Activated T-cell treated with anti-CD3 and anti-CD28 coated beads for 24 hours (primary cell): ENCODE measurements at regions not wholly inside any gene's neighbourhood (a gene's known extent, or its start where the extent isn't known, plus 50 kb on each side); places are given as distances from the start of the nearest gene placed in this dataset.
"Not testable (repeated sequence)": the region's sequence is repeated elsewhere in the genome, so short reads cannot be mapped to it uniquely, and the experiment has no call there.

Experiments
- DNase-seq: peaks from one replicate; pipeline ENCODE4 v3.0.0-alpha.2; 2020; ENCODE audit warnings: low read depth

DNA sequence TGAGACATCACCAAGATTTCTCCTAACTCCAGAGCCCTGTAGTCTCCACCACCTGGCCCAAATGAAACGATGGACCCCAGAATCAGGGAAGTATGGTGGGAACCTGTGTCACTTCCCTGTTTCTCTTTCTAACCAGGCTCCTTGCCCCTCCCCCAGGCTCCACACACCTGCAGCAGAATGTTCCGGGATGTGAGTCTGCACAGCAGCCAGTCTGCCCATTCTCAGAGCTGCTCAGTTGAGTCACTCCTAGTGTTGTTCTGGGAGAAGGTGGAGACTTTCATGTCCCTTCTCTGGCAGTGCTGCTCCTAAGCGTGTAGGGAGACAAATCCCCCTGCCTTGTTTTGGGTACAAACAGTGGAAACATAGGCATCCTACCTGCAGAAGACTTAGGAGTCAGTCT lies 76.0 kb upstream of the XPA start:
- DNase-seq = no peak

DNA sequence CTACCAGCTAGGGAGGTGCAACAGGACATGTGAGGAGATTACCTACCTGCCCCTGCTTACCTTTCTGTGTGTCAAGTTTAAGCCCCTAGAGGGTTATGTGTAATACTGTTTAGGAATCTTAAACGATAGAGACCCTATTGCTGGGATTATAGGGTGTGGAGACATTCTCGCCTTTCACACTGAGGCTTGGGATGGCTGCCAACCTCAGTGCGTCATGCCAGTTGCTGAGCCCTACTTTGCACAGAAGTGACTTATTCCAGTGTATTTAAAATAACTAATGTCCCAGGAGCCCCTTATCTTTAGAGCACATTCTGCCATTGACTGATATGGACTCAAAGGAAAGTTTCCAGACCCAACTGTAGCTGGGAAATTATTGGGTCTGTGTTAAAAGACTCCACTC lies 76.6 kb upstream of the XPA start:
- no peak for DNase-seq

DNA sequence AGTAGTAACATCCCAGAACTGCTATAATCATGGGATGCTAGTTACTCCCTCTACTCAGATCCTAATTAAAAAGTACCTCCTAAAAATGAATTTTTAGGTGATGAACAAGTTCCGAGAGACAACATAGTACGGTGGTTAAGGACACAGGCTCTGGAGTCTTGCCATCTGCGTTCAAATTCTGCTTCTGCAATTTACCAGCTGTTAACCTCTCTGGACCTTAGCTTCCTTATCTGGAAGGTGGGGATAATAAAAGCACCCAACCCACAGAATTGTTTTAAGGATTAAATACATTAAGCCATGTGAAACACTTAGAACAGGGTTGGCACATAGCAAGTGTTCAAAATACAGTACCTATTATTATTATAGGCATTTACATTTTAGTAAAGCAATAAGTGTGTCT lies 77.5 kb upstream of the XPA start:
- no peak for DNase-seq

DNA sequence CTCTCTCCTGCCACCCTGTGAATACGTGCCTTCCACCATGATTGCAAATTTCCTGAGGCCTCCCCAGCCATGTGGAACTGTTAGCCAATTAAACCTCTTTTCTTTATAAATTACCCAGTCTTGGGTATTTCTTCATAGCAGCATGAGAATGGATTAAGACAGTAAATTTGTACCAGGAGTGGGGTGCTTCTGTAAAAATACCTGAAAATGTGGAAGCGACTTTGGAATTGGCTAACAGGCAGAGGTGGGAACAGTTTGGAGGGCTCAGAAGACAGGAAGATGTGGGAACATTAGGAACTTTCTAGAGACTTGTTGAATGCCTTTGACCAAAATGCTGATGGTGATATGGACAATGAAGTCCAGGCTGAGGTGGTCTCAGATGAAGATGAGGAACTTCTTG lies 74.3 kb upstream of the FOXE1 start:
- not testable (repeated sequence) for DNase-seq

DNA sequence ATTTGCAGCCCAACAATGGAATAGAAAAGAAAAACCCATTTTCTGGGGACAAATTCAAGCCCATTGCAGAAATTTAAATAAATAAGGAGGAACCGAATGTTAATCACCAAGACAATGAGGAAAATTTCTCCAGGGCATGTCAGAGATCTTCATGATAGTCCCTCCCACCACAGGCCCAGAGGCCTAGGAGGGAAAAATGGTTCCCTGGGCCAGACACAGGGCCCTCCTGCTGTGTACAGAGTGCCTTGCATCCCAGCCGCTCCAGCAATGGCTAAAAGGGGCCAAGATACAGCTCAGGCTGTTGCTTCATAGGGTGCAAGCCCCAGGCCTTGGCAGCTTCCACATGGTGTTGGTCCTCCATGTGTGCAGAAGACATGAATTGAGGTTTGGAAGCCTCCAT lies 73.4 kb upstream of the FOXE1 start:
- no peak for DNase-seq

DNA sequence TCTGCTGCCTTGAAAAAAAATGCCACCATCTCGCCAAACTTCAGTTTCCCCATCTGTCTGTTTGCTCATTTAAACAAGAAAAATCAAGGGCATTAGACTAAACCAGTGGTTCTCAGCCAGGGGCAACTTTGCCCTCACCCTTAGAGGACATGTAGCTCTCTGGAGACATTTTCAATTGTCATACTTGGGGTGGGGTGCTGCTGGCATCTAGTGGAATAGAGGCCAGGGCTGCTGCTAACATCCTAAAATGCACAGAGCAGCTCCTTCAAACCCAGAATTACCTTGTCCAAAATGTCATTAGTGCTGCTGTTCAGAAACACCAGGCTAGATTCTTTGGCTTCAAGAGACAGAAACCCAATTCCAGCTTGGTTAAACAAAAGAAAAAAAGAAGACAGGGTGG lies 71.1 kb upstream of the FOXE1 start:
- DNase-seq = no peak

DNA sequence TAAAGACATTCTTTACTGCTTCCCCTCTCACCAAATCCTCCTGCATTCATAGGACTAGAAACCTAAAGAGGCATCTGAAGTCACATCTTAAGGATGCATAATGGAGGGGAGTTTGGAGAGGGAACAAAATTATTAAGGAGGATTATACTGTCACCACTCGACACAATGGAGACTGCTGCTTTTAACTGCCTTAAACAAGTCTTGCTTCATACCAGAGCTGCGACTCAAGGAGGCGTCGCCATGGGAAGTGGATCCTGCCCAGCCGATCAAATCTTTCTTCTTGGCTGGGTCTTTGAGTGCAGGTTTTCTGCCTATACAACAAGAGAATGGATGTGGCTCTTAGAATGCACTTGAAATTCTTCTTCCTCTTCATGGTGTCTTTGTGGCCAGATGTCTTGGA lies 66.7 kb upstream of the FOXE1 start:
- DNase-seq = no peak

DNA sequence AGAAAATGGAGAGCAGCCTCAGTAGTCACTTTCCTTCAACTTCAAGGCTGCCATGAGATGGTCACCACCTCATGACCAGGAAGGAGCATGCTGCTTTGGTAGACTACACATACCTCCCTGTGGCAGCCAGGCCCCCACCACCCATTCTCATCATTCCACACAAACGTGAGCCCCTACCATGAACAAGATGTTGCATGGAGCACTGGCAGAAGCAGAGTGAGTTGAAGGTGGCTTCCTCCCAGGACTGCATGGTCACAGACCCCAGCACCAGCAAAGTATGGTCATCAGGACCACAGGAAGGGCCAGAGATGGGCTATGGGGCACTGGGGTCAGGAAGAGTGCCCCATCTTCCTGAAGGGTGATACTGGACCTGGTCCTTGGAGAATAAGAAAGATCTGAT lies 65.5 kb upstream of the FOXE1 start:
- no peak for DNase-seq

DNA sequence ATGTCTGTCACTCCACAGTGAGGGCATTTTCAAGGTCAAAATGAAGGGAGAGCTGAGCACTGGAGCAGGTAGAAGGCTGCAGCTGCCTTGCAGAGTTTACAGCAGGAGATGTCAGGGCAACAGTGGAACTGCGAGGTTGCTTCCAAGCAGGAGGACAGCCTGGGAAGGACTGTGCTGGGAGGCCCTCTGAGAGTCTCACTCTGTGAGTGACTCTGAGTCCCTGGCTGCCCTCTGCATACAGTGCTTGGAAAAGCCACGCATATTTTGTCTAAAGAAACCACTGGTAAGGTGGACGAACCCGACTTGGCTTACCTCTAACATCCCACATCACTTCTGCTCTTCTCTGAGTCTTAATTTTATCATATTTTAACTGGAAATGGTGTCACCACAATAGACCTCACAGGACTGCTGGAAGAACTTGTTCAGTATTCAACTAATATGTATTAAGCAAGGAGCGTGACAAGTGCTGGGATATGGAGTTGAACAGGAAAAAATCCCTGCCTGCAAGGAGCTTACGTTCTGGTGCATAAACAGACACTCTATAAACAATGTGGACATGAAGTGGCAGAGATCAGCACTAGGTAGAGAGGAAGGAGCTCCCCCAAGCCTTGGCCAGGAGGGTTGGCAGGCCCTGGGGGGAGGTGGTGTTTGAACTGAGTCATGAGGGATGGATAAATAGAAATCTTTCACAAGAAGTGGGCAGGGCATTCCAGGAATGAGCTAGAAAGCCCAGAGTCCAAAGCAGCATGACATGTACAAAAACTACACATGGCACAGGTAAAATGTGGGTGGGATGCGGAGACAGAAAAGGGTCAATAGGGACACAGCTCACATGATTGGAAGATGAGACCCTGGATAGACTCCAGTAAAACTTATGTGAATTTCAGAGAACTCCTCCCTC lies 64.0 kb upstream of the FOXE1 start:
- no peak for DNase-seq

DNA sequence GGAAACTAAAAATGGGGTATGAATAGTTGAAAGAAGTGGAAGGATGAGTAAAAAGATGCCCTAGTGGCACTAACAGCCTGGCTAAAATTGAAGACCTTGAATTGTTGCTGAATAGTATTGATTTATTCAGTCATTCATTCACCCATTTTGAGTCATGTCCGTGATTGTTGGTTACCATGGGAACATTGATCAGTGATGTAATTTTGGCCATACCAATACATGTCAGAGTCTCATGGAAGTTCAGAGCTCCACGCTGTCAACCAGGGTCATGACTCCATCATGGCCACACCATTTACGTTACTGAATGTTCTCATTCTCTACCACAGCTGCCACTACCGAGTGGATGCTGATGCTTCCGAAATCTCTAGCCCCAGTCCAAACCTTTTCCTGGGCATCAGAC lies 62.5 kb upstream of the FOXE1 start:
- DNase-seq = no peak

DNA sequence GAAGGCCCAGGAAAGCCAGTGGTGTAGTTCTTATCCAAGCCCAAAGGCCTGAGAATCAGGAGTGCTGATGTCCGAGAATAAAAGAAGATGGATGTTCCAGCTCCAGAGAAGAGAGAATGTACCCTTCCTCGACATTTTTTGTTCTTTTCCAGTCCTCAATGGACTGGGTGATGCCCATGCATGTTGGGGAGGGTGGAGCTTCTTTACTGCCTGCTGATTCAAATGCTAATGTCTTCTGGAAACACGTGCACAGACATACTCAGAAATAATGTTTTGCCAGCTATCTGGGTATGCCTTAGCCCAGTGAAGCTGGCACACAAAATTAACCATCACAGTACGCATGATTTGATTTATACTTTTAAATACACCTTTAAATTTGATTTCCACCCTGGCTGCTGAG lies 61.5 kb upstream of the FOXE1 start:
- DNase-seq = no peak

DNA sequence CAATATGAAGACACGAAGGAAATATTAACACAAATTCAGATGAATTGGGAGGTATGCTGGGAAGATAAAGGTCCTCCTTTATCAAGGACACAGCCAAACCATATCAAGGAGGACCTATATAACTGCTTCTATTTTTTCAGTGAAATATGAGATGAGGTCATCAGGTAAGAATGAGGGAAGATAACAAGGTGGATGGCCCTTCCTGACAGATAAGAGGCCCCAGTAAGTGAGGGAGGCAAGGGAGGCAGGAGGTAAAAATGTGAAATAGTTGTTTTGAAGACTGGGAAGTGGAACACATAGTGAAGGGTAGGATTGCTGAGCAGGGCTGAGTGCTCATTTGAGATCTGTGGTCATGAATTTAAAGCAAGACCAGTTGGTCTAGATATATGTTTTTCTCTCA lies 60.0 kb upstream of the FOXE1 start:
- DNase-seq = no peak

DNA sequence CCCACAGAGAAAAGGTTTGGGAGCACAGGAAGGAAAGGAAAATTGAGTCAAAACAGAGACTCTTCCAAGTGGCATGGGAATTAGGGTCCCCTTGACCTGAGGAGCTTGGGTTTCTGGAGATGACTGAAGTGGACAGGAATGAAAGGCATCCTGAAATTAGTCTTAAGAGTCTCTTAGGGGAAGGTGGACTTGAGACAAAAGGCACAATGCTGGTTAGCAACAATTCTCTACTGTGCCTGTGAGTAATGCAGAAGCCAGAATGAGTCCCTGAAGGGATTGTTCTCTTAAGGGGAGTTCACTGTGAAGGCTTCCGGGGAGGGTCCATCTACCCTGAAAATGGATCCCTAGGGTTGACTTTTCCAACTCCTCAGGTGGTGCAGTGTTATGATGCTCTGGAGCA lies 58.4 kb upstream of the FOXE1 start:
- no peak for DNase-seq

DNA sequence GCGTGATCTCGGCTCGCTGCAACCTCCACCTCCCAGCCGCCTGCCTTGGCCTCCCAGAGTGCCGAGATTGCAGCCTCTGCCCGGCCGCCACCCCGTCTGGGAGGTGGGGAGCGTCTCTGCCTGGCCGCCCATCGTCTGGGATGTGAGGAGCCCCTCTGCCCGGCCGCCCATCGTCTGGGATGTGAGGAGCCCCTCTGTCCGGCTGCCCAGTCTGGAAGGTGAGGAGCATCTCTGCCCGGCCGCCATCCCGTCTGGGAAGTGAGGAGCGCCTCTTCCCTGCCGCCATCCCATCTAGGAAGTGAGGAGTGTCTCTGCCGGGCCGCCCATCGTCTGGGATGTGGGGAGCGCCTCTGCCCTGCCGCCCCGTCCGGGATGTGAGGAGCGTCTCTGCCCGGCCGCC lies 56.9 kb upstream of the FOXE1 start:
- DNase-seq = not testable (repeated sequence)

DNA sequence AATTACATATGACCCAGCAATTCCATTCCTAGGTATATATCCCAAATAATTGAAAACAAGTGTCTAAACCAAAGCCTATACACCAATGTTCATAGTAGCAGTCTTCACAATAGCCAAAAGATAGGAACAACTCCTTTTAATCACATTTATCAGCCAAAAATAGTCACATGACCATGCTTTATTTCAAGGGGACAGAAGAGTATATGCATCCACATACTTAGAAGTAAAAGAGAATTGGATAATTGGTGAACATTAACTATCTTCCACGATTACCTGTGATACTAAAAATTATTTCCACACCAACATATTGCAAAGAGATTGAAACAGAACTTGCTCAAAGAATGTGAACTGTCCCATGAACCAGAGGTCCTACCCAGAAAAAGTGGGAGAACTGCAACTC lies 51.8 kb upstream of the FOXE1 start:
- DNase-seq = no peak

DNA sequence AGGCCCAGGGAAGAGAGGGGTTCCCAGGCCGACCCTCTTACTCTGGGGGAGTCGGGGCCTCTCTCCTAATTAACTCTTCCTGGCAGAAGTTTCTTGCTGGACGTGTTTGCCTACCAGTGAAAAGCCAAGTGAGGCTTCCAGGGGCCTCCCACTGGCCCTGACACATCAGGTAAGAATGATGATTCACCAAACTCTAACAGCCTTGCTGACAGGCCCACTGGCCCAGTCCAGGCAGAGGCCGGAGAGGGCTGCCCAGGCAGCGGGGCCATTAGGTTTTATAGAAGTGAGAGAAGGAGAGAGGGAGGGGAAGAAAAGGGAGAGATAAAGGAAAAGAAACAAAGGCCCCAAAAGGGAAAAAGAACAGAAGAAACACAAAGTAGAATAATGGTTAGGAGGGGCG lies 50.8 kb upstream of the FOXE1 start:
- no peak for DNase-seq

DNA sequence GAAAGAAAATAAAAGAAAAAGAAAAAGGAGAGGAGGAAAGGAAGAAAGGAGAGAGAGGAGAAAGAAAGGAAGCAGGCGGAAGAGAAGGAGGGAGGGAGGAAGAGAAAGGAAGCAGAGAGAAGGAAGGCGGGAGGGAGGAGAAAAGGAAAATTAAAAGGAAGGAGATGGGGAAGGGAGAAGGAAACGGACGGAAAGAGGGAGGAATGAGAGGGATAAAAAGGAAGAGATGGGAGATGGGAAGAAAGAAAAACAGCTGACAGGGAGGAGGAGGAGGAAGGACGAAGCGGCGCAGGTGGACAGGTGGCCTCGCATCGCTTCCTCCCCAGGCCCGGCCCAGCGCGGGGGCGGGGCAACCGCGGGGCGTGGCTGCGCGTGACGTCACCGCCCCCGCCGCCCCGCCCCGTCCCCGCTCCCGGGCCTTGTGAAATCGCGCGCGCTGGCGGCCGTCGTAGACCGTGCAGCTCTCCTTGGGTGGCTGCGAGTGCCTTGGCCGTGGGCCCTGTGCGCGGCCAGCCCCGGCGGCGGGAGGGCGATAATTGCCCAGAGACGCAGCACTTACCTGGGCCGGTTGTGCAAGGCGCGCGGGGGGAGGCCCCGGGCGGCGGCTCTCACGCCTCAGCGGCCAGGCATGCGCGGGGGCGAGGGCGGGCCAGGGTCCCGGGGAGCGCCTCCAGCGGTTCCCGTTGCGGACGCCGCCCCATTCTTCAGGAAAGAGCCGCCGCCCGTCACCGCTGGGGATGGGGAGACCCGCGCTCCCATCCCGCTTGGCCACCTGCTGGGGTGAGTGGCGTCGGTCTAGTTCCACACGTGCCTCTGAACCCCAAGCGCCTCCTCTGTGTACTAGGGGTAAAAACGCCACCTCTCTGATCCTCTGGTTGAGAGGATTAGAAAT lies 49.6 kb upstream of the FOXE1 start:
- peak; percentile 52 for DNase-seq
